Karpas-422 (cell line): ENCODE measurements at regions not wholly inside any gene's neighbourhood (a gene's known extent, or its start where the extent isn't known, plus 50 kb on each side); places are given as distances from the start of the nearest gene placed in this dataset.
"Not testable (repeated sequence)": the region's sequence is repeated elsewhere in the genome, so short reads cannot be mapped to it uniquely, and the experiment has no call there.

Experiments used
- DNase-seq: peaks from one replicate; pipeline ENCODE4 v3.0.0-alpha.2; 2015
- H2AFZ ChIP-seq: fragments of 200-600 bp; sonication (generic); 2 replicates; pipeline ENCODE4 v1.6.1; 2014; ENCODE audit warnings: antibody characterized with exemption, low read length, mixed read lengths
- H3K27ac ChIP-seq: fragments of 200-600 bp; sonication (generic); 2 replicates; pipeline ENCODE4 v1.5.1; 2014; ENCODE audit warnings: mild to moderate bottlenecking, low read length, moderate library complexity
- H3K27me3 ChIP-seq: fragments of 200-600 bp; sonication (generic); 2 replicates; pipeline ENCODE4 v1.6.1; 2014; ENCODE audit warnings: low read length, mixed read lengths
- H3K36me3 ChIP-seq: fragments of 200-600 bp; sonication (generic); 2 replicates; pipeline ENCODE4 v1.6.1; 2014; ENCODE audit warnings: low read length, mixed read lengths; ENCODE audit not compliant: insufficient read depth
- H3K4me1 ChIP-seq: fragments of 200-600 bp; sonication (generic); 2 replicates; pipeline ENCODE4 v1.6.1; 2014; ENCODE audit warnings: mild to moderate bottlenecking, low read length, mixed read lengths
- H3K4me2 ChIP-seq: fragments of 200-600 bp; sonication (generic); 2 replicates; pipeline ENCODE4 v1.6.1; 2014; ENCODE audit warnings: low read length, low read depth, mild to moderate bottlenecking; ENCODE audit not compliant: poor library complexity, severe bottlenecking
- H3K4me3 ChIP-seq: fragments of 200-600 bp; sonication (generic); 2 replicates; pipeline ENCODE4 v1.5.1; 2014; ENCODE audit warnings: mild to moderate bottlenecking, antibody characterized with exemption, low read length, mixed read lengths
- H3K79me2 ChIP-seq: fragments of 200-600 bp; sonication (generic); 2 replicates; pipeline ENCODE4 v1.6.1; 2014; ENCODE audit warnings: mild to moderate bottlenecking, low read length, mixed read lengths
- H3K9ac ChIP-seq: fragments of 200-600 bp; sonication (generic); 2 replicates; pipeline ENCODE4 v1.6.0; 2014; ENCODE audit warnings: low read length
- H3K9me2 ChIP-seq: fragments of 200-600 bp; sonication (generic), shearing (Covaris generic); replicated peaks from 2 replicates; pipeline ENCODE4 v1.6.0; 2014; ENCODE audit warnings: mild to moderate bottlenecking, low read length, moderate library complexity; ENCODE audit not compliant: insufficient read depth
- H3K9me3 ChIP-seq: fragments of 300-700, 200-600 bp; sonication (generic); 2 replicates; pipeline ENCODE4 v1.6.1; 2014; ENCODE audit warnings: low read length, mixed read lengths
- H4K20me1 ChIP-seq: fragments of 200-600 bp; sonication (generic); 2 replicates; pipeline ENCODE4 v1.6.1; 2014; ENCODE audit warnings: mild to moderate bottlenecking, antibody characterized with exemption, low read length, low read depth; ENCODE audit not compliant: insufficient read depth

DNA sequence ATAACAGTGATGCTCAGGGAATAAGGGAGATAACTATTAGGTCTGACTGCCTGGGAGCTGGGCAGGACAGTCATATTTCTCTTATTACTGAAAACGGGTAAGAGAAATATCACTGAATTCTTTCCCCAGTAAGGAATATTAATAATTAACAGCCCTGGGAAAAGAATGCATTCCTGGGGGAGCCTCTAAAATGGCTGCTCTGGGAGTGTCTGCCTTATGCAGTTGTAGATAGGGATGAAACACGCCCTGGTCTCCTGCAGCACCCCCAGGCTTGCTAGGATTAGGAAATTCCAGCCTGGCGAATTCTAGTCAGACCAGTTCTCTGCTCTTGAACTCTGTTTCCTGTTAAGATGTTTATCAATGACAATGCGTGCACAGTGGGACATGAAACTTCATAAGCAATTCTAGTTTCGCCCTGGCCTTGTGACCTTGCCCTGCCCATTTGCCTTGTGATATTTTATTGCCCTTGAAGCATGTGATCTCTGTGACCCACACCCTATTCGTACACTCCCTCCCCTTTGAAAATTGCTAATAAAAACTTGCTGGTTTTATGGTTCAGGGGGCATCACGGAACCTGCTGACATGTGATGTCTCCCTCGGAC is 170.6 kb upstream of the NABP1 start:
- H3K27me3 ChIP-seq, H3K4me3 ChIP-seq, H3K79me2 ChIP-seq, H3K4me1 ChIP-seq, H3K9me3 ChIP-seq, H3K36me3 ChIP-seq, H4K20me1 ChIP-seq, DNase-seq, H3K27ac ChIP-seq, H2AFZ ChIP-seq, H3K4me2 ChIP-seq, H3K9me2 ChIP-seq, H3K9ac ChIP-seq: not testable (repeated sequence)

DNA sequence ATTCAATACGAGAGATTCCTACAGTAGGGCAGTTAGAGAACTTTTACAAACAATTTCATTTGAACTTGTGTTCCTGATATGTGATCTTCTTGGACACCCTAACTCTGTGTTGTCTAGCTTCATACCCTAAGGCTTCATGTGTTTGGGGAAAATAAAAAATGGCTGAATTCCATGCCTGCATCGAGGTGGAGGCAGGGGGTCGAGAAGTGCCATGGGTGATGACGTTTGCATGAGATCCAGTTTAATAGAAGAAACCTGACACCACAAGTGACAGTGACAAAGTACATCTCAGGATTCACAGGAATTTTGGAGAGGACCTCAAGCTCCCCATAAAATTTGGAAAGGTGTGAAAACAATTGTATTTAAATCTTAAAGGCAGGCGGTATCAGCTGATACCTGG is 169.2 kb upstream of the NABP1 start:
- Histone ChIP-seq H3K9me3 (no peaks in the 10 kb centered on the region), H3K27me3 (no peaks in the 10 kb centered on the region), H3K4me3 (no peak overlapping the region), H3K79me2 (no peaks in the 10 kb centered on the region), H2AFZ (no peak overlapping the region), H3K9ac (no peak overlapping the region), H3K4me2 (no peak overlapping the region), H3K9me2 (no peaks in the 10 kb centered on the region), H3K27ac (no peak overlapping the region), H3K4me1 (no peaks in the 10 kb centered on the region), H3K36me3 (no peaks in the 10 kb centered on the region), H4K20me1 (no peaks in the 10 kb centered on the region)
- no peak for DNase-seq

DNA sequence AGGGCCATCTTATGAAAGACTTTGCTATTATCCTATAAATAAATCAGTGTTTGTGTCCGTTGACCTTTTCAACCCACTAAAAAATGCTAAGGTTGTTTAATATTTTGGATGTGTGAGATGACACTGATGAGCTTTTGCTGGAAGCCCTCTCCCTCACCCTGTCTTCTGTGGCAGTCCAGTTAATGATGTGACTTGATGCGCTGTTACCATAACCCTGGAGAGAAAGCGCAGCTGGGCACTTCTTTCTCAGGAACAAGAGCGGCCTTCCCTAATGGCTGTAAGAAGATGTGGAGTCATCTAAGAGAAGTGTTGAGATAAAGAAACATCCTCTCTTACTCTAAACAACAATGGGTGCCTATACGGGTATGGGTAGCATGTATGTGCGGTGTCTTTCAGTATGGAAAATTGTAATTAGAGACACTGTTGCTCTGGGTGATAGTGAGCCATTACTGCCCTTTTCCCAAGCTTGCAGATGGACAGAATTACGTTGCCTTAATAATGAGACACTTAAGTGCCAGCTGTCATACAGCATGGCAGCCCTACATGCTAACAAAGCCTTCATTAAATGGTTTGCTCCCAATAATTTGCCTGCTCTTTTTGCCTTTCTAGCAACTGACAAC is 165.6 kb upstream of the NABP1 start:
- DNase-seq = no peak
- H3K79me2 ChIP-seq = no peaks in the 10 kb centered on the region
- no peak overlapping the region for H3K9ac ChIP-seq
- no peak overlapping the region for H3K4me3 ChIP-seq
- no peaks in the 10 kb centered on the region for H4K20me1 ChIP-seq
- H3K27ac ChIP-seq = no peak overlapping the region
- H2AFZ ChIP-seq = no peak overlapping the region
- no peaks in the 10 kb centered on the region for H3K36me3 ChIP-seq
- no peaks in the 10 kb centered on the region for H3K9me3 ChIP-seq
- H3K9me2 ChIP-seq = no peaks in the 10 kb centered on the region
- no peaks in the 10 kb centered on the region for H3K4me1 ChIP-seq
- no peaks in the 10 kb centered on the region for H3K27me3 ChIP-seq
- no peak overlapping the region for H3K4me2 ChIP-seq

DNA sequence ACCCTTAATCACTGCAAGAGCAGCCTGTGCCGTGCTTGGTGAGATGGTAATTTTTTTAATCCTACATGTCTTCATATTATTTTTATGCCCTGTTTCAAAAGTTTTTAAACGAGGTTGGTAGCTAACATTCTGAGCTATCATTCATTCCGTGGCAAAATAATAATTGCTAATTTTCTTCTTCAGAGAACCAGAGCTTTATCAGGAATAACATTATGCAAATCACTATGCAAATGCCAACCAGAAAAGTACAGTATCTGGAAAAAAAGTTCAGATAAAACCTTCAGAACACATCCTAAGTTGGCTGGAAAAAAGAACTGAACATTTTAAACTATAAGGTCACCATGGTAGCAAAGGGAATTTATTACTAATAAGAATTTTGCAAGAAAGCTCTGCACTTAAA is 165.1 kb upstream of the NABP1 start:
- no peak overlapping the region for H3K27ac ChIP-seq
- no peaks in the 10 kb centered on the region for H3K79me2 ChIP-seq
- H4K20me1 ChIP-seq = no peaks in the 10 kb centered on the region
- H3K9me2 ChIP-seq = no peaks in the 10 kb centered on the region
- no peaks in the 10 kb centered on the region for H3K27me3 ChIP-seq
- H3K4me2 ChIP-seq = no peak overlapping the region
- no peaks in the 10 kb centered on the region for H3K4me1 ChIP-seq
- H3K9me3 ChIP-seq = no peaks in the 10 kb centered on the region
- H3K36me3 ChIP-seq = no peaks in the 10 kb centered on the region
- H3K4me3 ChIP-seq = no peak overlapping the region
- H2AFZ ChIP-seq = no peak overlapping the region
- DNase-seq = no peak
- H3K9ac ChIP-seq = no peak overlapping the region

DNA sequence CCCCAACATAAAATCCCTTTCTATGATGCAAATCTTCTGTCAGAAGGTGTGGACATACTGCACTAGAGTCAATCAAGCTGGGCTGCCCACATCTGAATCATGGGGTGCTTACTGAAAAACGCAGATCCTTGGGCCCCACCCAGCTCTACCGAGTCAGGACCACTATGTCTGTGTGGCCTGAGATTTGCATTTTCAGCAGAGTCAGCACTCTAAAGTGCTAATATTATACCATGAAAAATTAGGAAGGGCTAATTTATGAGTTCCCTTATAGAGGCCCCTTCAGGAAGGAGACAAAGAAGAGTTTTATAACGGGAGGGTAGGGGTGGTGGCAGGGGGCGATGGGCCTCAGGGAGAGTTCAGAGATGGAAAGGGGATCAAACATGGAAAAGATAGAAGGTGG is 163.3 kb upstream of the NABP1 start:
- no peak overlapping the region for H3K4me3 ChIP-seq
- no peak overlapping the region for H3K27ac ChIP-seq
- no peaks in the 10 kb centered on the region for H3K4me1 ChIP-seq
- H3K36me3 ChIP-seq = no peaks in the 10 kb centered on the region
- no peaks in the 10 kb centered on the region for H4K20me1 ChIP-seq
- no peak overlapping the region for H2AFZ ChIP-seq
- no peak overlapping the region for H3K4me2 ChIP-seq
- DNase-seq = no peak
- H3K9ac ChIP-seq = no peak overlapping the region
- H3K9me2 ChIP-seq = no peaks in the 10 kb centered on the region
- H3K27me3 ChIP-seq = no peaks in the 10 kb centered on the region
- H3K9me3 ChIP-seq = no peaks in the 10 kb centered on the region
- H3K79me2 ChIP-seq = no peaks in the 10 kb centered on the region

DNA sequence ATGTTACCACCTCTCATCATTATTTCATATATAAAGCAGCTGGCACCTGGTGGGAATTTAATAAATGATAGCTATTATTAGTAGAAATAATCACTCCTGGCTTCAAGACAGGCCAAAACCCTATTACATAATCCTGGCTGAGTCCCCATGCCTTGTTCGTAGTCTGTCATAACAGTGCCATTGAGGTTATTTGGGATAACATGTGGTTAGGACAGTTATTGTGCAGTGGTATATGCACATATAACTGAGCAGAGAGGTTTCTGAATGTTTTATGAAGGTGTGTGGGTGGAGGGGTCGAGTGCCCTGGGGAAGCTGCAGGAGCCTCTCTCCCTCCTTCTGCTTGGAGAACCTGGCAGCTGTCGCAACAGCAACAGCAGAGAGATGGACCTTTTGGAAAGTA is 162.4 kb upstream of the NABP1 start:
- no peaks in the 10 kb centered on the region for H3K9me2 ChIP-seq
- no peak for DNase-seq

DNA sequence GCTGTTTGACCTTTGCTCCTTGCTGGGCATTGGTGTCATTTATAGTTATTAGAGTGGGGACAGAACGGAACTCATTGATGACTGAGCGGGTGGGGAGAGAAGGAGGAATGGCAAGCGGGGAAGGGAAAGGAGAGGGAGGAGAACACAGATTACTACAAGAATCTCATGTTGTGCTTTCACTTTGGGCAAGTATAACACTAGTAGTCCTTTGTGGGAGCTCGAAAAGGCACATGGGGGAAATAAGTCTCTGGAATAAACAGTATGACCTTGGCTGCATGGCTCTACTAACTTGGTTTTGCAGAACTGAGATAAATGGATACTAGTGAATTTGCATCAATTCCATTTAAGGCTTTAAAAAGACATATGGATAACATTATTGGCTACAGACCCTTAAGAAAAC is 161.7 kb upstream of the NABP1 start:
- no peak for DNase-seq
- H2AFZ ChIP-seq = no peak overlapping the region
- H3K27me3 ChIP-seq = no peaks in the 10 kb centered on the region
- no peaks in the 10 kb centered on the region for H3K4me1 ChIP-seq
- H3K9me2 ChIP-seq = no peaks in the 10 kb centered on the region
- no peaks in the 10 kb centered on the region for H4K20me1 ChIP-seq
- no peak overlapping the region for H3K4me2 ChIP-seq
- H3K4me3 ChIP-seq = no peak overlapping the region
- no peaks in the 10 kb centered on the region for H3K9me3 ChIP-seq
- no peaks in the 10 kb centered on the region for H3K79me2 ChIP-seq
- H3K27ac ChIP-seq = no peak overlapping the region
- H3K36me3 ChIP-seq = no peaks in the 10 kb centered on the region
- no peak overlapping the region for H3K9ac ChIP-seq

More for the DNA sequence above, 162.4 kb upstream of the NABP1 start:
- H3K4me1 ChIP-seq = no peaks in the 10 kb centered on the region
- H2AFZ ChIP-seq = no peak overlapping the region
- H3K4me3 ChIP-seq = no peak overlapping the region
- no peak overlapping the region for H3K9ac ChIP-seq
- H3K27me3 ChIP-seq = no peaks in the 10 kb centered on the region
- no peaks in the 10 kb centered on the region for H3K36me3 ChIP-seq
- no peaks in the 10 kb centered on the region for H4K20me1 ChIP-seq
- no peaks in the 10 kb centered on the region for H3K79me2 ChIP-seq
- no peak overlapping the region for H3K27ac ChIP-seq
- H3K9me3 ChIP-seq = no peaks in the 10 kb centered on the region
- H3K4me2 ChIP-seq = no peak overlapping the region

DNA sequence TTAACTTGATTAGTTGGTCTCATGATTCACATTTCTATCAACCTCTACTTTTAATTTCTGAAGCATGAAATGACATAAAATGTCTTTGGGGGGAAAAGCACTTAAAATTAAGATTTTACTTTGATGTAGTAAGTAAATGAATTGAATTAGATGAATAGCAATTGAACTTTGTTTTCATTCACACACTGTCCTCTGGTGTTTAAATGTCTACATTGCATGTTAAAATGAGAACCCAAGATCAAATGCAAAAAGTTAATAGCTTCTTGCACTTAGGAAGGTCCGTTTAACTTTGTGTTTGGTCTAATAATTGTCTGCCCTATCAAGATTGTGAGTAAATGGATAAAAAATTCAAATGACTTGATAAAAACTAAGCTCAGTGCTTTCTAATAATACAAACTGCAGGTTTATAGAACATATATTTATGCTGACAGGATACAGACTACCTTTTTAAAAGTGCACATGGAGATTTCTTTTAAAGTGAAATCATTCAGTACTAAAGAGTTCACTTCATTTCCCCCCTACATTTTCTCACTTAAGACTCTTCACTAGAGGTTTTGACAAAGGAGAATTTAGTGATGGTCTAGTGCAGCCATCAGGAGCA is 156.2 kb upstream of the NABP1 start:
- no peaks in the 10 kb centered on the region for H3K27me3 ChIP-seq
- H3K9me2 ChIP-seq = no peaks in the 10 kb centered on the region
- H4K20me1 ChIP-seq = no peaks in the 10 kb centered on the region
- H2AFZ ChIP-seq = no peak overlapping the region
- no peak overlapping the region for H3K4me3 ChIP-seq
- H3K9me3 ChIP-seq = no peaks in the 10 kb centered on the region
- no peak overlapping the region for H3K9ac ChIP-seq
- H3K36me3 ChIP-seq = no peaks in the 10 kb centered on the region
- H3K4me1 ChIP-seq = no peaks in the 10 kb centered on the region
- H3K4me2 ChIP-seq = no peak overlapping the region
- no peaks in the 10 kb centered on the region for H3K79me2 ChIP-seq
- peak; percentile 64 for DNase-seq
- H3K27ac ChIP-seq = no peak overlapping the region
